GM19324 (cell line): ENCODE measurements at regions not wholly inside any gene's neighbourhood (a gene's known extent, or its start where the extent isn't known, plus 50 kb on each side); places are given as distances from the start of the nearest gene placed in this dataset.

Experiments used
- ATAC-seq: cut with Tn5 transposase; IDR thresholded peaks from one replicate; pipeline ENCODE4 v1.9.1; 2021; ENCODE audit warnings: mild to moderate bottlenecking, moderate library complexity; ENCODE audit not compliant: unreplicated experiment, low FRiP score

DNA sequence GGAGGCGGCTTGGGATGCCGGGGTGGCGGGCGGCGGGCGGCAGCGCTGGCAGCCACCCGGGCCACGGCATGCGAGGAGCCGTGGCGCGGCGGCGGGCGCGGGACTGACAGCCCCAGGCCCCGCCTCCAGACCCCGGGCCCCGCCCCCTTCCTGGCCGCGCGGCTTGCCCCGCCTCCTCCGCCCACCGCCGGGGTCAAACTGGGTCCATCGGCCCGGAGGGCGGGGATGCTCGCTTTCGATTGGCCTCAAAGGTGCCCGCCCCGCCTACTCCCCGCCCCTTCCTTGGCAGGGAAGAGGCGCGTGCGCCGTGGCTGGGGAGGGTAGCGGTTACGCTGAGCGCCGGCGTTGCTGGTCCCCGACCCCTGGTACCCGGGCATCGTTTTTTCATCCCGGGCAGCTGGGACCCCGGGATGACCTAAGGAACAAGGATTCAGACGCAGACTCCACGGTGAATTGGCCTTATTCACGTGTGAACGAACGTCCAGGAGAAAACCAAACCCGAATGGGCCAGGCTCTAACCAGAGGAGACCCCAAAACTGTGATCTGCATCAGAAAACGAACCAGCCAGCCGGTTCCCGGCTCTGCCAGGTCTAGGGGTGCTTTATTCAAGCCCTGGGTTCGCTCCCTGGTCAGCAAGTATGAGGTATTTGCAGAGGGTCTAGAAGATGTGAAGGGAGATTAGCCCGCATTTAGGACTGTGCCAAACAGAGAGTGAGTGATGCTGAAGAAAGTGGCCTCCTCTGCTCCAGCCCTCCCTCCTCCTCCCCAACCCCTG, 117.2 kb upstream of the GUCA2B start:
- ATAC-seq, result peak; percentile 90

DNA sequence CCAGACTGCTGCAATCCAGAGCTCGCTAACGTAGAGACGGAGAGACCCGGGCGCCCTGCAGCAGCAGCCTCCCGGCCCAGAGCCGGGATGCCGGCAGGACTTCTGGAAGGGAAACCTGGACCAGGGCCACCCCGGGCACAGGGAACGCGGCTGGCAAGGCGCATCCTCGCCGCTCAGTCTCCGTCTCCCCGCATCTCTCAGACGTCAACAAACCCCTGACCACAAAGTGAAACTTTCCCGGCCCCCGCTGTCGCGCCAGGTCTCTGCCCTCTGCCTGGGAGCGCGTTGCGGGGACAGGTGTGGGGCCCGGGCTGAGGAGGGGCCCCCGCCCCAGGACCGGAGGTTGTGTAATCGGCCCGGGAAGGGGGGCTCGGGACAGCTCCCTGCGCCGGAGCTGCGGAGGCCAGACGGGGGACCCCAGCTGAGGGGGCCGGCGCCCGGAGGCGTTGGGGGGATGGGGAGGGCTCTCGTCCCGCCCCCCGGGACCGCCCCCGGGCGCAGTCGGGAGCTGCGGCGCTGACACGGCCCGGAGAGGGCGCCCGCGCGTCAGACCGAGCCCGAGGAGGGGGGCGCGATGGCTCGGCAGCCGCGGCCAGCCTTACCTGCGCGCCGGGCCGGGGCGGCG, 116.6 kb upstream of the HIVEP3 start:
- ATAC-seq, result peak; percentile 78

DNA sequence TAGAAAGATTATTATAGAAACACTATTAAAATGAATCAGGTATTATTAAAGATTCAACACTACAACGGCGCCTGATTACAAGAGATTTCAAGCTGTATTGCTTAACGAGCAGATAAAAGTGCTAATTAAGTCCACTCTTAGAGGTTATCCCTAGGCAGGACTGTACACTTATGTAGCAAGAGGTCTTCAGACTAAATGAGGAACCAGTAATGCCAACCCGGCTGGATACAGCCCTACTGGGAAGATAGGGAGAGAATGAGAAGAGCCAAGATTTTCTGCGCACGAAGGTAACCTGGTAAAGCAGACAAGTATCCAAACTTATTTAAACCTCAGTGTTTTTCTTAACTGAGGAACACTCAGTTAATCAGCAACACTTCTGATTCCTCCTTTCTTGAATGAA, 115.7 kb upstream of the HIVEP3 start:
- no peak for ATAC-seq

DNA sequence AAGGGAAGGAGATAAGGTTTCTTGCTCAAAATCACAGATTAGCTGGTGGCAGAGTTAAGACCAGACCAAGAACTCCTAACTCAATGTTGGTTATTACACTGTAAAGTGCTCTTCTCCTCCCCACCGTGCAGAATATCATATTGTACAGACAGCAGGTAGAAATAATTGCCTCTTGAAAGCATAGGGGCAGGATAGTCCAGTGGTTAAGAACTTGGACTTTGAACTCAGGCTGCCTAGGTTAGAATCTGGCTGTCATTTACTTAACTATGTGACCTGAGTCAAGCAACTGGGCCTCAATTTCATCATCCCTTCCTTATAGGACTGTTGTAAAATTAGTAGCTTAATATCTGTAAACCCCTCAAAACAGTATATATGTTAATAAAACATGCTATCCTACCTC, 114.9 kb upstream of the HIVEP3 start:
- no peak for ATAC-seq

DNA sequence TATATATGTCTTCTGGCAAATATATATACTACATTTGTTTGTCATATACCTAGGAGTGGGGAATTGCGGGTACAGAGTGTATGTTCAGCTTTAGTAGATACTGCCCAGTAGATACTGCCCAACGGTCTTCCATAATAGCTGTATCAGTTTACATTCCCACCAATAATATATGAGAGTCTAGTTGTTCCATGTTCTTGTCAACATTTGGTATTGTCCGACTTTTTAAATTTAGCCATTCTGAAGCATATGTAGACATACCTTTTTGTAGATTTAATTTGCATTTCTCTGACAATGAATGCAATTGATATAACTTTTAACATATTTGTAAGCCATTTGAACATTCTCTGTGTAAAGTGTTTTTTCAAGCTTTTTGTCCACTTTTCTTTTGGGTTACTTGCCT, 99.0 kb upstream of the HIVEP3 start:
- no peak for ATAC-seq

DNA sequence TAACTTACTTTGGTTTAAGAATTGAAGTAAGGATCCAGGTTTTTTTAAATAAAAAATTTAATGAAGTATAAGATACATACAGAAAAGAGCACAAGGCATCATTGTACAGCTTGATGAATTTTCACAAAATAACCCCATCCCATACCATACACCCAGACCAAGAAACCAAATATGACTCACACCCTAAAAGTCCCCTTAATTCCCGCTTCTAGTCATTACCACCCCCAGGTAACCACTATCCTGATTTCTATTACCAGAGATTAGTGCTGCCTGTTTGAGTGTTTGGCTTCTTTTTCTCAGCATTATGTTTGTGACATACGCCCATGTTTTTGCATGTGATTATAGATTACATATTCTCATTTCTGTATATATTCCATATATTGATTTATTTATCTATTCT, 98.5 kb upstream of the HIVEP3 start:
- ATAC-seq, result no peak

DNA sequence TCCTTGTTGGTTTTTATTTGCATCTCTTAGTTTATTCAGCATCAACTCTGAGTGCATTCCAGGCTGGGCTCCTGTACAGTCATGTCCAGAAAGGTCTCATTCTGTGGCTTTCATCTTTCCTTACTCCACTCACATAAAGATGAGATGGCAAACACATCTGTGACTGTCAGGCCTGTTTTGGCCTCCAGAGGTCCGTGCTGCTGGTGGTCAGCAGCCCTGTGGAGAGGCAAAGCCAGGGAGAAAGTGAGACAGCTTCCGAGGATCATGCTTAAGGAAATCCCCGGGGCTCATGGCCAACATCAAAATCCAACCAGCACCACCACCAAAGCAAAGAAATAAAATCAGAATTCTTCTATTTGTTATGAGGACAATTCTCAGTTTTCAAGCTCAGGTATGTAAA, 96.1 kb upstream of the HIVEP3 start:
- ATAC-seq, result no peak

DNA sequence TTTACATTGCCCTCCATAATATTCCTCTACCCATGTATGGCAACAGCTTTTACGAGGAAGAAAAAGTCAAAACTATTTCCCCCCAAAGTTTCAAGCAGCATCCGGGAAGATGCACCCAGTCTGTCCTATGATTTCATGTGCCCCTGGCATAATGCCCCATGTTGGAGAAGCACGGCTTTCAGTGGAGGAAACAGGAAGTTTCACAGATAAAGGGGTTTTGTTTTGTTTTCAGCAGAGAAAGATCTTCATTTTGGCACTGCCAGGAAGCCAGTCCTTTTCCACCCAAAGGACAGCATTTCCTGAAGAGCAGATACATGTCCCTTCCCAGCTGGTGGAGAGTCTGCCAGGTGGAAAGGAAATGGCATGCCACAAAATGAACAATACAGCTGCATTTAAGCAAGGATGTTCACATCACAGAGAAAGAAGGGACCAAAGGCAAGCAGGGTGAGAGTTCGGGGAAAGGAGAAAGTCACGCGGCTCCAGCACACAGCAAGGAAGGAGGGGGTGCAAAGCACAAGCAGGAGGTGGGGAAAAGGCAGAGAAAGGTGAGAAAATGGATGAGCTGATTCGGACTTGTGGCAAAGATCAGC, 95.3 kb upstream of the HIVEP3 start:
- no peak for ATAC-seq

DNA sequence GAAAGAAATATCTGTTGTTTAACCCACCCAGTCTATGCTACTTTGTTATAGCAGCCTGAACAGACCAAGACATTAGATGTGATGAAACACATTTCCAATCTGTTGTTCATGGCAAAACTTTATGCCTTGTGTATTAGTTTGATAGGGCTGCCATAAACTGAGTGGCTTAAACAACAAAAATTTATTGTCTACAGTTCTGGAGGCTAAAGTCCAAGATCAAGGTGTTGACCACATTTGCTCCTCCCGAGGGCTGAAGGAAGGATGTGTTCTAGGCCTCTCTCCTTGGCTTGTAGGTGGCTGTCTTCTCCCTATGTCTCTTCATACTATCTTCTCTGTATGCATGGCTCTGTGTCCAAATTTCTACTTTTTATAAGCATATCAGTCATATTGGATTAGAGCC, 94.1 kb upstream of the HIVEP3 start:
- ATAC-seq, result no peak

DNA sequence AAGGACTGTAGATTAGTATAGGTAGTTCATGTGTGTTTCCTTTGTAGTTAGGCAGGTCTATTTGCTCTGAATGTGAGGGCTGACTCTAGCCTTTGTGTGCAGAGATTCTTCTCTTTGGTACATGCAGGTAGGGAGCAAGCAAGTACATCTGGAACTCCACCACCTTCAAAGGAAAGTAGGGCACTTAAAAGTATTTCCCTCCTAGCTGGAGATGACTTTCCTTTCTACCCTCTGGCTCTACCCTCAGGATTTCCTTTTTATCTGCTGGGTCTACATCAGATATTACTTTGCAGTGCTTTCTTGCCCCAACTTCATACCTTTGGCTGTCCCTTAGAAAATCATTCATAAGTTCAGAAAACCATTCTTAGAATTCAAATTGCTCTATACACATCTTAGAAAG, 91.7 kb upstream of the HIVEP3 start:
- no peak for ATAC-seq

DNA sequence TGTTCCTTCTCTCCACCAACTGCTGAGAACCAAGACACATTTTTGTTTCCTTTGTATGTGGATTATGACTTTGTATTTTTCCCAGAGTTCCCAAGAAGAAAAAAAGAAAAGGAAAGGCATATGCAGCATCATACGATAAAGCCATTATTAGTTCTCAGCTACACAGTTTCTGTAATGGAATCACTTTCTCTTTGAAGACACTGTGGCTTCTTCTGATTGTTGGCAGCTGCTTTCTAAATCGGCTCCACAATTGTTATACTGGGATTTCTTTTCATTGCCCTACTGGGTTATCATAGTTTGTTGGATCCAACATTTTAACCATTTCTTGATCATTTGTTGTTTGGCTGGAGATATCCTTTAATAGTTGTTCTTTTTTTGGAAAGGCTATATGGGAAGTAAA, 89.5 kb upstream of the HIVEP3 start:
- no peak for ATAC-seq

DNA sequence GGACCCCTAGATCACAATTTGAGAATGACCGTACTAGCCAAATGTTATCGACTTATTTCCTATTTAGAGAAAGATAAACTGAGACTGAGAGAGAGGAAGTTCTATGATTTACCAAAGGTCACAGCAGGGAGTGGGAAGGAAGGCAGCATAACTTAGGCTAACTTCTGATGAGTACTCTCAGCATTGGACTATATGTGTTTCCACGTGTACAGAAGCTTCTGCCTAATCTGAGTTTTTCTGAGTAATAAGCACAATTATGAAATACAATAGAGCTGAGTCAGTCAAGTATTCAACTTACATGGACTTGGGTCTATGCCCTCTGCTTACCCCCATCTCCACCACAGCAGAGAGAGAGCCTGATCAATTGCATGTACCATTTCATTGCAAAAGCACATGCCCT, 88.1 kb upstream of the HIVEP3 start:
- no peak for ATAC-seq

DNA sequence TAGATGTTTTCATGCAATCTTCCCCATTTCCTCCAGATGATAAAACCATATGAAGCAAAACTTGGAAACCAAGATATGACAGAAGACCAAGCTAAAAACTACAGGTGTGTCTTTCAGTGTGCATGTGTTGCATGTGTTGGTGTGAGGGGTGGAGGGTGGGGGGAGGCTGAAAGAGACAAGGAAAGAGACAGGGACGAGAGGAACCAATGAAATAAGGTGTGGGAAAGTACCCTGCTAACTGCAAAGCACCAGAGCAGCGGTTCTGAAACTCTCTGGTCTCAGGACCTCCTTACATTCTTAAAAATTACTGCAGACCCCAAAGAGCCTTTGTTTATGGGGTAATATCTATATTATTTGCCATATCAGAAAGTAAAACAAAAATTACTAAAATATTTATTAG, 87.4 kb upstream of the HIVEP3 start:
- ATAC-seq, result no peak

DNA sequence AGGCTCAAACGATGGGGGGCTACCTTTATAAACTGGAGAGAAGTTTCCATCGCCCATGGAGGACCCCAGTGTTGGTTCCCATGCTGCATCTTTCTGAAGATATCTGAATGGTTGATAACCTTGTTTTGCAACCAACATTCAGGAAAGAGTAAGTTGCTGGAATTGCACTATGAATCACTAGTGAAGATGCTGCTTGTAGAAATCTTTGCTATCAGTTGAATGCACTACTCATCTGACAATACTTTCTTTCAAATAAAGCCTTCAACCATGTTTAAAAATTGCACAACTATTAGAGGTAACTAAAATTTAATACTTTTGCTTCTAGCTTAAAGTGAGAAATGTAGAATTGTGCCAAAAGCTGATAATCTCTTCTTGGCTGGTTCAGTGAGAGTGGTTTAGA, 86.8 kb upstream of the HIVEP3 start:
- no peak for ATAC-seq

DNA sequence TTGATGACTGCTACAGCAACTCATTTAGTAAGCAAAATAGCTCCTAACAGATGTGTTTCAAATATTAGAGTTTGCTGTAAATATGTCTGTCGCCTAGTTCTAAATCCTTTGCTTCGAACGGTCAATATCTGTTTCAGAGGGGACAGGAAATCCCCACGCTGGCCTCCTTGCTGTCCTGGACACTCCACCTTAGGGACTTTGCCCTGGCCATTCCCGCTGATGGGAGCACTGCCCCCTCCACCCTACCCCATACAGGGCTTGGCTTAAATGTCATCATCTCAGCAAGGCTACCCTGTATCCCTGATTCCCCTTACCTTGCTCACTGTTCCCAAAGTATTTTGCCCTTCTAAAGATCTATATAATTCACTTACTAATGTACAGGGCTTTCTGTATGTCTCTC, 86.1 kb upstream of the HIVEP3 start:
- no peak for ATAC-seq

DNA sequence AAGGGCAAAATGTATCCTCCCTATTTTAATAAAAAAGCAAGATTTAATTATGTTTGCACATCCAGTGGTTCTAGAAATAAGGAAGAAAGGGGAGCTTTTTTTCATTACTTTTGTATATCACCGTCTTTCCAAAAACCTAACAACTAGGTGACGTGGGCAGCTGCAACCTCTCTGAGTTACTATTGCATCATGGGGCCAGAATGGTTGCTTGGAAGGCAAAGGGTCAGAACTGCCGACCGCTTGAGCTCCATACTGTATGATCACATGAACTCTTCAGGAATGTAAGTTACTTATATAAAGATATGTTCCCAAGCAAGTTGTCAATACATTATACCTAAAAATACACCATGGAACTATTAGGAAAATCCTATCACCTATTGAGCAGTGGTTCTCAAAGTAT, 85.6 kb upstream of the HIVEP3 start:
- ATAC-seq, result no peak

DNA sequence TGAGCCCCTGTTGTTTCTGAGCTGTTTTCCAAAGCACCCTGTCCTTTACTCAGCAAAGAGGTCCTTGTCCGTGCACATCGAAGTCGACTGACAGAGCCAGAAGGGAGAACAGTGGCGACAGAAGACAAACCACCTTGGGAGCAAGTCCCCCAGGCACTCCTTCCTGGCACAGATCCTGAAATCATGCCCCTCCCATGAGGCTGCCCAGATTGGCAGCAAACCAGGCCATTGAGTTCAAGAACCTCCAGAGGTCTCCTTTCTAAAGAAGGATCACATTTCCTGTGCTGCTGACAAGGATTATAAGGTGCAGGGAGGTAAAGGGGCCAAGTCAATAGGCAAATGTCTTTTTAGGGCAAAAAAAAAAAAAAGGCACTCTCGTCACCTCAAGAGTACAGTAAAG, 84.7 kb upstream of the HIVEP3 start:
- no peak for ATAC-seq

DNA sequence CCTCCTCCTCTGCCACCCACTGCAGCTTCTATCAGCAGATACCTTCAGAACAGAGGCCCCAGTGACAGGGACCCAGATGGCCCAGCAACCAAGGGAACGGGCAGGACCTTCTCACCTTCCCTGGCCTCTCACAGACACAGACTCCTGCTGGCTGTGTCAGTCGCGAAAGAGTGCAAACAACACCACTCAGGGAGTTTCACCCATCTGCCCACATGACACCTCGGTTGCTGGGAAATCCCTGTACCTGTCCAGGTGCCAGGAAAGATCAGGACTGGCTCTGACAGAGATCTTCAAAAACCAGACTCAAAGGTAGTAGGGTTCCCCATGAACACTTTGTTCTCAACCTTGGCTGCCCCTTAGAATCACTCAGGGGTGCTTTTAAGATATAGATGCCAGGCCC, 83.5 kb upstream of the HIVEP3 start:
- no peak for ATAC-seq

DNA sequence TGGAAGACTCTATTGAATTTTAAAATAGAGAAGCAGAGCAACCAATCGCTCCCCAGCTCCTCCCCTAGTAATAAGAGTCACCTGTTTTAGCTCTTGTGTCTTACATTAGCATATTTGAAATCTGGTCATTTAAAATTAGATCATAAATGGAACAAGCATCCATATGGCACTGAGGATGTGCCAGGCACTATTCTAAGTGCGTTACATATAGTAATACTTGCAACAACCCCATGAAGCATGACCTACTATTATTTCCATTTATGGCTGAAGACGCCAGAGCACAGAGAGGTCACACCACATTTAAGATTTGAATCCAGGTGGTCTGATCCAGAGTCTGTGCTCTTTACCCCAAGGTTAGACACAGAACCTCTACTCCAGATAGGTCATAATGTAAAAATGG, 82.0 kb upstream of the HIVEP3 start:
- ATAC-seq, result no peak

DNA sequence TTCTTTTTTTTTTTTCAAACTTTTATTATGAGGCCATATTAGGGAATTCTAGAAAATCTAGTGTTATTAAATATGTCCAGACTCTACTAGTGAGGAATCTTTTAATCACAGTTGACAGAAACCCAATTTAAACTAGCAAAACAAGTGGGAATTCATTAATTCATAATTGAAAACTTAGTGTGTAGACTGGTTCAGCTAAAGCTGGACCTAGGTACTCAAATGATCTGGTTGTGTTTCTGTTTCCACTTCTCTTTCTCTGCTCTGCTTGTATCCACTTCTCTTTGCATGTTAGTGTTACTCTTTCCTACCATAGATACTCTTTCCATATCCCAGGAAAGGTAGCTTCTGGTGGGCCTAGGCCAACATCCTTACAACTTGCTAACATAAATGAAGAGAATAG, 81.2 kb upstream of the HIVEP3 start:
- ATAC-seq, result no peak

DNA sequence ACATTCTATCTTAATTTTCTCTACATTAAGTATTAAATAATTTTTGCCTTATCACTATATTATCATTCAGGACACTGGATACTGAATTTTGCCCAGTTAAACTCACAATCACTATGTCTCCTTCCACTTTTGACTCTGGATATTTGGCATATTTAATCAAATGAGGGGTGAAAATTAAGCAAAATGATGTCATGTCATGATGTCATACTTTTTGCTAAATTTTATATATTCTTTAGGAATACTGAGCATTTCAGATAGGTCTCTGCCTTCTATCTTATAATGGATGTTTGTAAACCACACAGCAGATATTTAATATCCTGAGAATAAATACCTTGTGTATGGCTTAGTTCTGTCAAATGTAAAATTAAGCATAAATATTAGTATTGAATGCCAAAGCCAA, 79.5 kb upstream of the HIVEP3 start:
- ATAC-seq, result no peak

DNA sequence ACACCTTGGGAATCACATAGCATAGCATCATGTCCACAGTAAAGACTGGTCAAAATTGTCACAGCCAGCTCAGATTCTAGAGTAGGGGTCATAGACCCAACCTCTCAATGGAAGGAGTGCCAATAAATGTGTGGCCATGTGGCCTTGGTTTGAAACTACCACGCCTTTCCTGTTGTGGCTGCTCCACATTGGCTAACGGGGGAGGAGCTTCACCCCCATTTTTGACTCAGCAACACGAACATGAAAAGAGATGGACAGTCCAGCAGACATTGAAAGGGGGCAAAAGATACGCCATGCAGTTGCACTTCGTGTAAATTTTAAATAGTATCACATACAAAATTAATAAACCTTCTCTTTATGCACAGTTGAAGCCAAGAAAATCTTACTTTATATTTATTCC, 78.4 kb upstream of the HIVEP3 start:
- ATAC-seq, result no peak
